Effector memory CD8-positive, alpha-beta T cell (primary cell): ENCODE measurements at regions not wholly inside any gene's neighbourhood (a gene's known extent, or its start where the extent isn't known, plus 50 kb on each side); places are given as distances from the start of the nearest gene placed in this dataset.

Source experiments
- ATAC-seq: fragments of 150-1000 bp; cut with Tn5 transposase; replicated peaks from 2 replicates; pipeline ENCODE4 v1.10.0; 2021; ENCODE audit warnings: mild to moderate bottlenecking, moderate library complexity
- DNase-seq, 3 experiments: peaks; one replicate each; pipeline ENCODE4 v3.0.0; 2021
- H3K27ac Mint-ChIP-seq, 2 donors: one replicate each; pipeline ENCODE4 v1.8.0; 2022; ENCODE audit warnings: mild to moderate bottlenecking in 2 of 2, mixed read lengths in 2 of 2, moderate library complexity in 2 of 2
- H3K27me3 Mint-ChIP-seq, 2 donors: one replicate each; pipeline ENCODE4 v1.8.0; 2022; ENCODE audit warnings: mixed read lengths in 2 of 2
- H3K36me3 Mint-ChIP-seq: one replicate; pipeline ENCODE4 v1.8.0; 2022; ENCODE audit warnings: mild to moderate bottlenecking, moderate library complexity, mixed read lengths; ENCODE audit not compliant: insufficient read depth
- H3K4me1 Mint-ChIP-seq, 2 donors: one replicate each; pipeline ENCODE4 v1.8.0; 2022; ENCODE audit warnings: low read depth in 2 of 2, mixed read lengths in 2 of 2
- H3K4me3 Mint-ChIP-seq, 2 donors: one replicate each; pipeline ENCODE4 v1.8.0; 2022; ENCODE audit warnings: mild to moderate bottlenecking in 2 of 2, mixed read lengths in 2 of 2, moderate library complexity in 2 of 2
- H3K9me3 Mint-ChIP-seq, 2 donors: one replicate each; pipeline ENCODE4 v1.8.0; 2022; ENCODE audit warnings: mixed read lengths in 2 of 2

- no peaks in the 10 kb centered on the region for H3K27me3 Mint-ChIP-seq
- H3K9me3 Mint-ChIP-seq: no peaks in the 10 kb centered on the region
- ATAC-seq: peak; percentile 91
- H3K27ac Mint-ChIP-seq: no peak overlapping the region
- H3K36me3 Mint-ChIP-seq: no peaks in the 10 kb centered on the region
- H3K4me3 Mint-ChIP-seq: peak overlapping the region; percentile 60 to 70
- H3K4me1 Mint-ChIP-seq: peaks cover 5 to 11% of the 10 kb centered on the region in 2 donors
- peak; percentile 24 to 33 (median 28) for DNase-seq
Observed at GRCh38 chr7:55641273-55641691, 69.0 kb upstream of the VOPP1 start.

GRCh38 chr7:55639640-55640039 is 67.3 kb upstream of the VOPP1 start:
- no peak for ATAC-seq
- DNase-seq: no peak
- no peaks in the 10 kb centered on the region for H3K27me3 Mint-ChIP-seq

GRCh38 chr7:55629051-55629677 is 56.9 kb upstream of the VOPP1 start:
- Mint-ChIP-seq H3K4me1 (no peaks in the 10 kb centered on the region), H3K27ac (no peak overlapping the region), H3K27me3 (peaks cover 13 to 17% of the 10 kb centered on the region in 2 donors), H3K4me3 (no peak overlapping the region), H3K9me3 (no peaks in the 10 kb centered on the region), H3K36me3 (no peaks in the 10 kb centered on the region)
- DNase-seq (no peak), ATAC-seq (no peak)

More at GRCh38 chr7:55639640-55640039, 67.3 kb upstream of the VOPP1 start:
- no peaks in the 10 kb centered on the region for H3K9me3 Mint-ChIP-seq
- H3K36me3 Mint-ChIP-seq: no peaks in the 10 kb centered on the region
- H3K27ac Mint-ChIP-seq: no peak overlapping the region
- peaks cover 5 to 11% of the 10 kb centered on the region in 2 donors for H3K4me1 Mint-ChIP-seq
- no peak overlapping the region for H3K4me3 Mint-ChIP-seq

- Mint-ChIP-seq H3K27ac (no peak overlapping the region), H3K27me3 (peaks cover 20 to 31% of the 10 kb centered on the region in 2 donors)
Observed at GRCh38 chr7:55624813-55625212, 52.5 kb upstream of the VOPP1 start.

GRCh38 chr7:55623617-55624016 is 51.3 kb upstream of the VOPP1 start:
- H3K27ac Mint-ChIP-seq: no peak overlapping the region
- no peaks in the 10 kb centered on the region for H3K36me3 Mint-ChIP-seq
- DNase-seq: no peak
- H3K9me3 Mint-ChIP-seq: peaks cover under 1% of the 10 kb centered on the region in 2 donors
- H3K4me1 Mint-ChIP-seq: no peaks in the 10 kb centered on the region
- no peak overlapping the region for H3K4me3 Mint-ChIP-seq
- H3K27me3 Mint-ChIP-seq: peaks cover 20 to 30% of the 10 kb centered on the region in 2 donors
- no peak for ATAC-seq

More at GRCh38 chr7:55624813-55625212, 52.5 kb upstream of the VOPP1 start:
- H3K36me3 Mint-ChIP-seq: no peaks in the 10 kb centered on the region
- ATAC-seq (no peak), DNase-seq (no peak)
- H3K9me3 Mint-ChIP-seq: no peaks in the 10 kb centered on the region
- no peaks in the 10 kb centered on the region for H3K4me1 Mint-ChIP-seq
- H3K4me3 Mint-ChIP-seq: no peak overlapping the region

GRCh38 chr7:55622241-55622640 is 49.9 kb upstream of the VOPP1 start:
- Mint-ChIP-seq H3K4me3 (no peak overlapping the region), H3K36me3 (no peaks in the 10 kb centered on the region), H3K27me3 (peaks cover 31 to 34% of the 10 kb centered on the region in 2 donors), H3K9me3 (peaks cover 4 to 6% of the 10 kb centered on the region in 2 donors), H3K27ac (no peak overlapping the region), H3K4me1 (no peaks in the 10 kb centered on the region)
- no peak for ATAC-seq
- no peak for DNase-seq
